ENCODE measurements at regions not wholly inside any gene's neighbourhood (a gene's known extent, or its start where the extent isn't known, plus 50 kb on each side); places are given as distances from the start of the nearest gene placed in this dataset.

- TF ChIP-seq, protein P1, sequence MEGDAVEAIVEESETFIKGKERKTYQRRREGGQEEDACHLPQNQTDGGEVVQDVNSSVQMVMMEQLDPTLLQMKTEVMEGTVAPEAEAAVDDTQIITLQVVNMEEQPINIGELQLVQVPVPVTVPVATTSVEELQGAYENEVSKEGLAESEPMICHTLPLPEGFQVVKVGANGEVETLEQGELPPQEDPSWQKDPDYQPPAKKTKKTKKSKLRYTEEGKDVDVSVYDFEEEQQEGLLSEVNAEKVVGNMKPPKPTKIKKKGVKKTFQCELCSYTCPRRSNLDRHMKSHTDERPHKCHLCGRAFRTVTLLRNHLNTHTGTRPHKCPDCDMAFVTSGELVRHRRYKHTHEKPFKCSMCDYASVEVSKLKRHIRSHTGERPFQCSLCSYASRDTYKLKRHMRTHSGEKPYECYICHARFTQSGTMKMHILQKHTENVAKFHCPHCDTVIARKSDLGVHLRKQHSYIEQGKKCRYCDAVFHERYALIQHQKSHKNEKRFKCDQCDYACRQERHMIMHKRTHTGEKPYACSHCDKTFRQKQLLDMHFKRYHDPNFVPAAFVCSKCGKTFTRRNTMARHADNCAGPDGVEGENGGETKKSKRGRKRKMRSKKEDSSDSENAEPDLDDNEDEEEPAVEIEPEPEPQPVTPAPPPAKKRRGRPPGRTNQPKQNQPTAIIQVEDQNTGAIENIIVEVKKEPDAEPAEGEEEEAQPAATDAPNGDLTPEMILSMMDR (IDR thresholded peaks at IDR 0.05; ENCODE audit: insufficient read depth, low read depth, low read length) = no peak
- Histone ChIP-seq H3K4me3 (ENCODE audit: low read depth, low read length) (no peak overlapping the region), H3K36me3 (ENCODE audit: control insufficient read depth, insufficient read depth, low read length) (no peaks in the 10 kb centered on the region), H3K27me3 (ENCODE audit: control insufficient read depth, insufficient read depth, low read length) (no peaks in the 10 kb centered on the region)
- CTCF ChIA-PET = no interaction called here
- no peak for DNase-seq (ENCODE audit: low read depth)
- POLR2A ChIA-PET = no interaction called here
Measured at GRCh38 chr1:96038636-96039035, 682.9 kb upstream of the PTBP2 start.

DNA sequence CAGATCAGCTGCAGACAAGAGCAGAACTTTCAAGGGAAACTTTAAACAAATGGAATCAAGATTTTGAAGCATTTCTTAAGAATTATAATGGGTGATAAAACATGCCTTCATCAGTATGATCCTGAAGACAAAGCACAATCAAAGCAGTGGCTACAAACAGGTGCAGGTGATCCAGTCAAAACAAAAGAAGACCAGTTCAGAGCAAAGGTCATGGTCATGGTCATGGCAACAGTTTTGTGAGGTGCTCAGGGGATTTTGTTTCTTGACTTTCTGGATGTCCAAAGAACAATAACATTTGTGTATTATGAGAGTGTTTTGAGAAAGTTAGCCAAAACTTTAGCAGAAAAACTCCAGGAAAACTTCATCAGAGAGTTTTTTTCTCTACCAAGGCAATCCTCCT is 681.7 kb upstream of the PTBP2 start:
- H3K27me3 ChIP-seq (ENCODE audit: control insufficient read depth, insufficient read depth, low read length) = no peaks in the 10 kb centered on the region
- no peaks in the 10 kb centered on the region for H3K36me3 ChIP-seq (ENCODE audit: control insufficient read depth, insufficient read depth, low read length)
- ChIA-PET CTCF (no interaction called here), POLR2A (no interaction called here)
- TF ChIP-seq, protein P1 (IDR thresholded peaks at IDR 0.05; ENCODE audit: insufficient read depth, low read depth, low read length) = no peak
- H3K4me3 ChIP-seq (ENCODE audit: low read depth, low read length) = no peak overlapping the region
- no peak for DNase-seq (ENCODE audit: low read depth)

DNA sequence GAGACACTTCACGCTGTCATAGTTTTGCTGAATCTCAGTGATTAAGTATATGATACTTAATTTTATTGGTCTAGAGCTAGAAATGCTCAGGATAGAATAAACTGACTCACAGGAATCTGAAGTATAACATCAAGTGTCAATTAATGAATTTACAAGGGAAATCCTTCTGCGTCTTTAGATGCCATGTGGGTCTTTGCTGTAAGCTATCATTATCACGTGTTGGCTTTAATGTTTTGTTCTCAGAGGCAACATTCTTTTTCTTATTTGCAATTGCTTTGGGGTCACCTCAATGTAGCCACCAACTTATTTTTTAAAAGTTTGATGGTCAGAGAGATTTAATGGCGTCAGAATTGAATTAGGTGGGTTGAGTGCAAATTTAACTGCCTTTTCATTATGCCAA is 680.1 kb upstream of the PTBP2 start:
- CTCF ChIA-PET = no interaction called here
- H3K36me3 ChIP-seq (ENCODE audit: control insufficient read depth, insufficient read depth, low read length) = no peaks in the 10 kb centered on the region
- TF ChIP-seq, protein P1 (IDR thresholded peaks at IDR 0.05; ENCODE audit: insufficient read depth, low read depth, low read length) = no peak

GRCh38 chr1:96048572-96049212 is 672.9 kb upstream of the PTBP2 start:
- no peak for DNase-seq (ENCODE audit: low read depth)
- TF ChIP-seq, protein P1 (IDR thresholded peaks at IDR 0.05; ENCODE audit: insufficient read depth, low read depth, low read length) = no peak
- no peaks in the 10 kb centered on the region for H3K36me3 ChIP-seq (ENCODE audit: control insufficient read depth, insufficient read depth, low read length)
- CTCF ChIA-PET = no interaction called here
- H3K4me3 ChIP-seq (ENCODE audit: low read depth, low read length) = no peak overlapping the region
- H3K27me3 ChIP-seq (ENCODE audit: control insufficient read depth, insufficient read depth, low read length) = no peaks in the 10 kb centered on the region
- POLR2A ChIA-PET = no interaction called here

More for the DNA sequence above, 680.1 kb upstream of the PTBP2 start:
- no peak for DNase-seq (ENCODE audit: low read depth)
- Histone ChIP-seq H3K4me3 (ENCODE audit: low read depth, low read length) (no peak overlapping the region), H3K27me3 (ENCODE audit: control insufficient read depth, insufficient read depth, low read length) (no peaks in the 10 kb centered on the region)
- POLR2A ChIA-PET = no interaction called here

DNA sequence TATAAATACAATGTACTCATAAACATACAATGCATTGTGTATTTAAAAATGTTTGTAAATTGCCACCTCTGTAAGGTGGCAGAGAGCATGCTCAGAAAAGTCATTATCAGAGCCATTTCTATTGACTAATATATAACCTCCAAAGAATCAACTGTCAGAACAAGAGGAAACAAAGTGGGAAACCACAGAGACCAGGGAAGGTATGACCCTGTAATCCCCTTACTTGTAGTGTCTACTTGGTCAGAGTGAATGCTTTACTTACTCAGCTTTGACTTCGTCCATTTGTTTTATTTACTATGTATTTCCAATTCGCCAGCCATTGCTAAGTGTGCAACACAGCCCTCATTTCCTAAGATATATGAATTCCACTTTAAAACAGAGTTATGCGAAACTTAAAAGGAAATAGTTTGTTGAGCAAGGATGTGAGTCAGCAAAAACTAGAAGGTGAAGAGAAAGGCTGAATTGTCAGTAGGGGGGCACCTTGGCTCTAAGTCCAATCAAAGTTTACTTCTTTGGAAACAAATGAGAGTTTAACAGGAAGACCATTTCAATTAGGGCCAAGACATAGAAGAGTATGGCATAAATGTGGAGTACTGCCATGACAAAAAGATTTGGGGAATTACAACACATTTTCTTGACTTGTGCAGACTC is 671.7 kb upstream of the PTBP2 start:
- ChIA-PET CTCF (no interaction called here), POLR2A (no interaction called here)
- DNase-seq (ENCODE audit: low read depth) = no peak

More for the DNA sequence above, 671.7 kb upstream of the PTBP2 start:
- Histone ChIP-seq H3K4me3 (ENCODE audit: low read depth, low read length) (no peak overlapping the region), H3K36me3 (ENCODE audit: control insufficient read depth, insufficient read depth, low read length) (no peaks in the 10 kb centered on the region), H3K27me3 (ENCODE audit: control insufficient read depth, insufficient read depth, low read length) (no peaks in the 10 kb centered on the region)
- TF ChIP-seq, protein P1 (IDR thresholded peaks at IDR 0.05; ENCODE audit: insufficient read depth, low read depth, low read length) = no peak

Measured in BJ (cell line).